K562 (cell line): ENCODE measurements at regions not wholly inside any gene's neighbourhood (a gene's known extent, or its start where the extent isn't known, plus 50 kb on each side); places are given as distances from the start of the nearest gene placed in this dataset.

Source experiments
- HNRNPK ChIP-seq: fragments of 200-400 bp; formaldehyde crosslinking; IDR thresholded peaks from one replicate; pipeline ENCODE4 v1.6.1; 2018; ENCODE audit warnings: mild to moderate bottlenecking, low read depth, low read length; ENCODE audit not compliant: poor library complexity, severe bottlenecking
- HNRNPL ChIP-seq: fragments of 200-400 bp; formaldehyde crosslinking; IDR thresholded peaks from 2 replicates; pipeline ENCODE4 v1.6.1; 2017; ENCODE audit warnings: low read depth, mild to moderate bottlenecking, low read length
- MYNN ChIP-seq, 2 experiments: sonication (generic); formaldehyde crosslinking in 1 of 2; IDR thresholded peaks; 2 replicates each; pipeline versions ENCODE4 v1.5.0 to v1.6.1; 2016 to 2020; ENCODE audit warnings: antibody characterized with exemption in 1 of 2, missing genetic modification reagents in 1 of 2
- PREB ChIP-seq: sonication (generic); formaldehyde crosslinking; IDR thresholded peaks from 2 replicates; pipeline ENCODE4 v1.8.1; 2023; ENCODE audit warnings: mild to moderate bottlenecking, missing genetic modification reagents
- SMARCE1 ChIP-seq: fragments of 450-650 bp; IDR thresholded peaks from 2 replicates; pipeline ENCODE4 v1.7.1; 2016; ENCODE audit warnings: mild to moderate bottlenecking
- TARDBP ChIP-seq: fragments of 450-650 bp; IDR thresholded peaks from 2 replicates; pipeline ENCODE4 v1.6.1; 2016
- YY1 ChIP-seq, 3 experiments: IDR thresholded peaks; 2 replicates each; pipeline ENCODE4 v1.6.1; 2011; ENCODE audit warnings: low read length in 2 of 3, mild to moderate bottlenecking in 2 of 3, moderate library complexity in 2 of 3, borderline replicate concordance in 1 of 3, control low read depth in 1 of 3, low read depth in 1 of 3; ENCODE audit not compliant: insufficient read depth in 3 of 3, insufficient replicate concordance in 2 of 3, control insufficient read depth in 1 of 3, insufficient read length in 1 of 3; ENCODE audit errors: extremely low read depth in 1 of 3
- ZNF263 ChIP-seq: sonication (generic); formaldehyde crosslinking; IDR thresholded peaks from 2 replicates; pipeline ENCODE4 v1.8.0; 2022; ENCODE audit warnings: mild to moderate bottlenecking, missing genetic modification reagents, borderline replicate concordance
- TF ChIP-seq, protein P1 (sequence below), 2 experiments: fragments of 450-650 bp; formaldehyde crosslinking in 1 of 2; IDR thresholded peaks; 2 replicates each; pipeline versions ENCODE4 v1.4.0 to v1.6.1; 2014 to 2020; ENCODE audit warnings: mild to moderate bottlenecking in 2 of 2, borderline replicate concordance in 1 of 2, low read depth in 1 of 2
- TF ChIP-seq, protein P2 (sequence below), 3 experiments: IDR thresholded peaks in 2 of 3; conservative IDR thresholded peaks in 1 of 3; 2 replicates each; pipeline ENCODE4 v1.5.1; 2011 to 2012; ENCODE audit warnings: low read length in 3 of 3, mild to moderate bottlenecking in 3 of 3, control low read depth in 2 of 3, improper control_type of control experiment in 1 of 3, inconsistent platforms in 1 of 3, low read depth in 1 of 3, mixed read lengths in 1 of 3, moderate library complexity in 1 of 3; ENCODE audit not compliant: insufficient read depth in 2 of 3
- TF ChIP-seq, protein P3 (sequence below): fragments of 250-450 bp; sonication (Bioruptor Pico); IDR thresholded peaks from 2 replicates; pipeline ENCODE4 v1.4.0; 2020; ENCODE audit warnings: borderline replicate concordance
- TF ChIP-seq, protein P4 (sequence below): sonication (generic); formaldehyde crosslinking; IDR thresholded peaks from 2 replicates; pipeline ENCODE4 v1.8.1; 2023; ENCODE audit warnings: mild to moderate bottlenecking, missing genetic modification reagents, moderate library complexity

- TF ChIP-seq, protein P1, sequence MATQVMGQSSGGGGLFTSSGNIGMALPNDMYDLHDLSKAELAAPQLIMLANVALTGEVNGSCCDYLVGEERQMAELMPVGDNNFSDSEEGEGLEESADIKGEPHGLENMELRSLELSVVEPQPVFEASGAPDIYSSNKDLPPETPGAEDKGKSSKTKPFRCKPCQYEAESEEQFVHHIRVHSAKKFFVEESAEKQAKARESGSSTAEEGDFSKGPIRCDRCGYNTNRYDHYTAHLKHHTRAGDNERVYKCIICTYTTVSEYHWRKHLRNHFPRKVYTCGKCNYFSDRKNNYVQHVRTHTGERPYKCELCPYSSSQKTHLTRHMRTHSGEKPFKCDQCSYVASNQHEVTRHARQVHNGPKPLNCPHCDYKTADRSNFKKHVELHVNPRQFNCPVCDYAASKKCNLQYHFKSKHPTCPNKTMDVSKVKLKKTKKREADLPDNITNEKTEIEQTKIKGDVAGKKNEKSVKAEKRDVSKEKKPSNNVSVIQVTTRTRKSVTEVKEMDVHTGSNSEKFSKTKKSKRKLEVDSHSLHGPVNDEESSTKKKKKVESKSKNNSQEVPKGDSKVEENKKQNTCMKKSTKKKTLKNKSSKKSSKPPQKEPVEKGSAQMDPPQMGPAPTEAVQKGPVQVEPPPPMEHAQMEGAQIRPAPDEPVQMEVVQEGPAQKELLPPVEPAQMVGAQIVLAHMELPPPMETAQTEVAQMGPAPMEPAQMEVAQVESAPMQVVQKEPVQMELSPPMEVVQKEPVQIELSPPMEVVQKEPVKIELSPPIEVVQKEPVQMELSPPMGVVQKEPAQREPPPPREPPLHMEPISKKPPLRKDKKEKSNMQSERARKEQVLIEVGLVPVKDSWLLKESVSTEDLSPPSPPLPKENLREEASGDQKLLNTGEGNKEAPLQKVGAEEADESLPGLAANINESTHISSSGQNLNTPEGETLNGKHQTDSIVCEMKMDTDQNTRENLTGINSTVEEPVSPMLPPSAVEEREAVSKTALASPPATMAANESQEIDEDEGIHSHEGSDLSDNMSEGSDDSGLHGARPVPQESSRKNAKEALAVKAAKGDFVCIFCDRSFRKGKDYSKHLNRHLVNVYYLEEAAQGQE (IDR thresholded peaks at IDR 0.05; ENCODE audit: borderline replicate concordance): no peak
- TF ChIP-seq, protein P1 (CRISPR knock-in tag; IDR thresholded peaks at IDR 0.05; ENCODE audit: low read depth): no peak
- TF ChIP-seq PREB (CRISPR knock-in tag) (no peak), YY1 (IDR thresholded peaks at IDR 0.05; ENCODE audit: borderline replicate concordance in 1 of 3, control insufficient read depth in 1 of 3, extremely low read depth in 1 of 3, insufficient read depth in 3 of 3, insufficient read length in 1 of 3, insufficient replicate concordance in 2 of 3, low read depth in 1 of 3, low read length in 2 of 3) (no peak), SMARCE1 (no peak), TARDBP (no peak), HNRNPK (no peak), ZNF263 (CRISPR knock-in tag) (no peak), MYNN (IDR thresholded peaks at IDR 0.05) (no peak), MYNN (CRISPR knock-in tag; IDR thresholded peaks at IDR 0.05) (no peak), HNRNPL (no peak)
- TF ChIP-seq, protein P2, sequence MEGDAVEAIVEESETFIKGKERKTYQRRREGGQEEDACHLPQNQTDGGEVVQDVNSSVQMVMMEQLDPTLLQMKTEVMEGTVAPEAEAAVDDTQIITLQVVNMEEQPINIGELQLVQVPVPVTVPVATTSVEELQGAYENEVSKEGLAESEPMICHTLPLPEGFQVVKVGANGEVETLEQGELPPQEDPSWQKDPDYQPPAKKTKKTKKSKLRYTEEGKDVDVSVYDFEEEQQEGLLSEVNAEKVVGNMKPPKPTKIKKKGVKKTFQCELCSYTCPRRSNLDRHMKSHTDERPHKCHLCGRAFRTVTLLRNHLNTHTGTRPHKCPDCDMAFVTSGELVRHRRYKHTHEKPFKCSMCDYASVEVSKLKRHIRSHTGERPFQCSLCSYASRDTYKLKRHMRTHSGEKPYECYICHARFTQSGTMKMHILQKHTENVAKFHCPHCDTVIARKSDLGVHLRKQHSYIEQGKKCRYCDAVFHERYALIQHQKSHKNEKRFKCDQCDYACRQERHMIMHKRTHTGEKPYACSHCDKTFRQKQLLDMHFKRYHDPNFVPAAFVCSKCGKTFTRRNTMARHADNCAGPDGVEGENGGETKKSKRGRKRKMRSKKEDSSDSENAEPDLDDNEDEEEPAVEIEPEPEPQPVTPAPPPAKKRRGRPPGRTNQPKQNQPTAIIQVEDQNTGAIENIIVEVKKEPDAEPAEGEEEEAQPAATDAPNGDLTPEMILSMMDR (IDR thresholded peaks at IDR 0.05 in 2 of 3, conservative IDR thresholded peaks at IDR 0.05 in 1 of 3; ENCODE audit: insufficient read depth in 2 of 3, low read depth in 1 of 3, low read length in 3 of 3): no peak
- TF ChIP-seq, protein P3, sequence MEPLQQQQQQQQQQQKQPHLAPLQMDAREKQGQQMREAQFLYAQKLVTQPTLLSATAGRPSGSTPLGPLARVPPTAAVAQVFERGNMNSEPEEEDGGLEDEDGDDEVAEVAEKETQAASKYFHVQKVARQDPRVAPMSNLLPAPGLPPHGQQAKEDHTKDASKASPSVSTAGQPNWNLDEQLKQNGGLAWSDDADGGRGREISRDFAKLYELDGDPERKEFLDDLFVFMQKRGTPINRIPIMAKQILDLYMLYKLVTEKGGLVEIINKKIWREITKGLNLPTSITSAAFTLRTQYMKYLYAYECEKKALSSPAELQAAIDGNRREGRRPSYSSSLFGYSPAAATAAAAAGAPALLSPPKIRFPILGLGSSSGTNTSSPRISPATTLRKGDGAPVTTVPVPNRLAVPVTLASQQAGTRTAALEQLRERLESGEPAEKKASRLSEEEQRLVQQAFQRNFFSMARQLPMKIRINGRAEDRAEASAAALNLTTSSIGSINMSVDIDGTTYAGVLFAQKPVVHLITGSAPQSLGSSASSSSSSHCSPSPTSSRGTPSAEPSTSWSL (CRISPR knock-in tag): no peak
- TF ChIP-seq, protein P4, sequence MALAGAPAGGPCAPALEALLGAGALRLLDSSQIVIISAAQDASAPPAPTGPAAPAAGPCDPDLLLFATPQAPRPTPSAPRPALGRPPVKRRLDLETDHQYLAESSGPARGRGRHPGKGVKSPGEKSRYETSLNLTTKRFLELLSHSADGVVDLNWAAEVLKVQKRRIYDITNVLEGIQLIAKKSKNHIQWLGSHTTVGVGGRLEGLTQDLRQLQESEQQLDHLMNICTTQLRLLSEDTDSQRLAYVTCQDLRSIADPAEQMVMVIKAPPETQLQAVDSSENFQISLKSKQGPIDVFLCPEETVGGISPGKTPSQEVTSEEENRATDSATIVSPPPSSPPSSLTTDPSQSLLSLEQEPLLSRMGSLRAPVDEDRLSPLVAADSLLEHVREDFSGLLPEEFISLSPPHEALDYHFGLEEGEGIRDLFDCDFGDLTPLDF (CRISPR knock-in tag): no peak
Measured at GRCh38 chr4:18954538-18954937, 933.0 kb upstream of the LCORL start.
